SK-N-MC (cell line): ENCODE measurements at regions not wholly inside any gene's neighbourhood (a gene's known extent, or its start where the extent isn't known, plus 50 kb on each side); places are given as distances from the start of the nearest gene placed in this dataset.

Experiments used
- EZH2 ChIP-seq: fragments of 200-600 bp; sonication (generic); IDR thresholded peaks from one replicate; pipeline ENCODE4 v1.6.1; 2017; ENCODE audit warnings: antibody characterized with exemption
- POLR2AphosphoS5 ChIP-seq: IDR thresholded peaks from 2 replicates; pipeline ENCODE4 v1.6.1; 2012; ENCODE audit warnings: mild to moderate bottlenecking, low read depth, low read length, borderline replicate concordance

DNA sequence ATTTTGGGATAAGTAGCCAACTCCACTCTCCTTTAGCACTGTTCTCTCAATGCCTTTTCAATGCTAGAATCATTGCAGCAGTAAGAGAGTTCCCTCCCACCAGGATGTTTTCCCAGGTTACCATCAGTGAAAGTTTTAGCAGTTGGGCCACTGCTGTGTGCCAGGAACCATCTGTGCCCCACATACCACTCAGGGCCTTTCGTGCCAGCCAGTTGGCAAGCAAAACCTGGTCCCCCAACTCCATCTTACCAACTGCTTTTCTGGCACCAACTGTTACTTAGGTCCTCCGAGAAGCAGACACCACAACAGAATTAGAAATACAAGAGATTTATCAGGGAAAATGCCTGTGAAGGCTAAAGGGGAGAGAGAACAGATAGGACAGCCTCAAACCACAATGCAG, 533.4 kb upstream of the NBEA start:
- TF ChIP-seq EZH2 (no peak), POLR2AphosphoS5 (no peak)
